PC-3 (cell line): ENCODE measurements at regions not wholly inside any gene's neighbourhood (a gene's known extent, or its start where the extent isn't known, plus 50 kb on each side); places are given as distances from the start of the nearest gene placed in this dataset.

Source experiments
- ATAC-seq: fragments of 200-7000 bp; cut with Tn5 transposase; 2 replicates; pipeline ENCODE4 v1.9.1; 2020; ENCODE audit warnings: mild to moderate bottlenecking, moderate library complexity
- BruUV-seq: library from RNA; stranded (reverse); fragments of 400-500 nt; replicated peaks from 2 replicates; lab custom pipeline; 2021; lab: Mats Ljungman, UMichigan
- CTCF ChIA-PET: fragments of 300-600 bp; sonication (Branson Sonifier 250); formaldehyde crosslinking; loops from one replicate; lab custom pipeline; 2022; ENCODE audit warnings: antibody characterized with exemption; lab: Charles Lee
- POLR2A ChIA-PET: fragments of 300-600 bp; sonication (Branson Sonifier 250); formaldehyde crosslinking; loops from one replicate; lab custom pipeline; 2022; ENCODE audit warnings: antibody characterized with exemption; ENCODE audit not compliant: unreplicated experiment; lab: Charles Lee
- DNase-seq: peaks from one replicate; pipeline ENCODE4 v3.0.0-alpha.2; 2015
- H2AFZ ChIP-seq: fragments of 300-600 bp; sonication (generic); 2 replicates; pipeline ENCODE4 v1.6.0; 2016; ENCODE audit warnings: antibody characterized with exemption, low read length
- H3F3A ChIP-seq: fragments of 300-600 bp; sonication (generic); one replicate; pipeline ENCODE4 v1.6.0; 2017; ENCODE audit warnings: antibody characterized with exemption, low read length, control low read depth, mild to moderate bottlenecking; ENCODE audit not compliant: unreplicated experiment
- H3K27ac ChIP-seq: fragments of 300-600 bp; sonication (generic); 2 replicates; pipeline ENCODE4 v1.5.1; 2016; ENCODE audit warnings: mild to moderate bottlenecking, low read length
- H3K27me3 ChIP-seq: fragments of 300-600 bp; sonication (generic); 2 replicates; pipeline ENCODE4 v1.6.1; 2016; ENCODE audit warnings: low read length, mixed read lengths
- H3K36me3 ChIP-seq: fragments of 300-600 bp; sonication (generic); 2 replicates; pipeline ENCODE4 v1.6.1; 2016; ENCODE audit warnings: low read depth, mixed run types, low read length, mixed read lengths
- H3K4me1 ChIP-seq: fragments of 300-600 bp; sonication (generic); 2 replicates; pipeline ENCODE4 v1.5.1; 2016; ENCODE audit warnings: low read length; ENCODE audit not compliant: insufficient read depth
- H3K4me2 ChIP-seq: fragments of 300-600 bp; sonication (generic); 2 replicates; pipeline ENCODE4 v1.6.0; 2016; ENCODE audit warnings: low read length
- H3K4me3 ChIP-seq: fragments of 300-600 bp; sonication (generic); 2 replicates; pipeline ENCODE4 v1.5.1; 2016; ENCODE audit warnings: mild to moderate bottlenecking, low read length, mixed read lengths
- H3K79me2 ChIP-seq: fragments of 300-600 bp; sonication (generic); 2 replicates; pipeline ENCODE4 v1.6.1; 2017; ENCODE audit warnings: low read length, mixed read lengths
- H3K9ac ChIP-seq: fragments of 300-600 bp; sonication (generic); 2 replicates; pipeline ENCODE4 v1.6.0; 2016; ENCODE audit warnings: mild to moderate bottlenecking, low read length
- H3K9me2 ChIP-seq: fragments of 300-600 bp; sonication (generic); replicated peaks from 2 replicates; pipeline ENCODE4 v1.6.1; 2016; ENCODE audit warnings: mixed run types, low read length, mixed read lengths
- H3K9me3 ChIP-seq: fragments of 300-600 bp; sonication (generic); 2 replicates; pipeline ENCODE4 v1.6.1; 2016; ENCODE audit warnings: low read length, mixed read lengths
- H4K20me1 ChIP-seq: fragments of 300-600 bp; sonication (generic); 2 replicates; pipeline ENCODE4 v1.6.1; 2016; ENCODE audit warnings: low read length, mixed read lengths
- EZH2 ChIP-seq: fragments of 300-600 bp; sonication (generic); IDR thresholded peaks from one replicate; pipeline ENCODE4 v1.6.1; 2017; ENCODE audit warnings: antibody characterized with exemption, mild to moderate bottlenecking, low read length; ENCODE audit not compliant: unreplicated experiment
- EZH2phosphoT487 ChIP-seq: fragments of 300-600 bp; sonication (generic); IDR thresholded peaks from 2 replicates; pipeline ENCODE4 v1.6.1; 2018; ENCODE audit warnings: mild to moderate bottlenecking, antibody characterized with exemption, low read length, borderline replicate concordance
- intact Hi-C: fragments of 100-400 bp; cut with micrococcal nuclease; formaldehyde crosslinking; loops from 2 replicates; pipeline ENCODE4 v1.9.0; 2023
- TF ChIP-seq, protein P1 (sequence below): fragments of 300-600 bp; sonication (generic); conservative IDR thresholded peaks from 2 replicates; pipeline ENCODE4 v1.5.1; 2017; ENCODE audit warnings: antibody characterized with exemption, low read depth, mild to moderate bottlenecking, low read length

DNA sequence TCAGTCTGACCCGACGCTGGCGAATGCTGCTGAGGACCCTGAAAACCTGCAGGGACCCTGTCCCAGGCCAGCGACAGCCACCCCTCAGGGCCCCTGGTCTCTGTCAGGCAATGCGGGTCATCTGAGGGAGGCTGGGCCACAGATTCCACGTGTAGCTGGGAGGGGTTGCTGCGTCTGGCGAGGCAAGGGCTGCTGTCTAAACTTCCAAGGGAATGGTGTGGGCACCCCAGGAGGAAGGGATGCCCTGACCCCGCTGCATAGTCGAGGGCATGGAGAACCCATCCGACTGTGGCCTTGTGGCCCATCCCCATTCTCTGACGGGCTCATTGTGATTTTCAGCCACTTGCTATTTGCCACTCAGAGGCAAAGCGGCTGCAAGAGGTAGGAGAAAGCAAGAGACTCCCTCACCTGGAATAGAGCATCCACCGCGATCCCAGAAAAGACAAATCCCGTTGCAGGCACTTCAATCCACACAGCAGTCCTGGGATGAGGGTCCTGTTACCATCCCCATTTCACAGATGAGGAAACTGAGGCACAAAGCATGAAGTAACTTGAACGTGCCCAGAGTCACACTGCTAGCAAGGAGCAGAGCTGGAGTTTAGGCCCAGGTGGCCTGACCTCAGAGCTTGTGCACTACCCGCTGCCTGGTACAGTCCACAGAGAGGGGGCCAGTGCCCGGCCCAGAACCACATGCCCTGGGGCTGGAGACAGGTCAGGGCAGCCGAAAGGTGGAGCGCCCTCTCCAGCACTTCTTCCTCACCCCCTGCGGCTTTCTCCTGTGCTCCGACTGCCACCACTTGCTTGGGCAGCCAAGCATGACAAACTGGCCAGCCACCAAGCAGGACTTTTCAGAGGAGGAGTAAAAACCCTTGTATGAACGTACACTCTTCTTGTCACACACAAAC lies 163.8 kb upstream of the KLF14 start:
- Histone ChIP-seq H3K36me3 (peaks cover 66% of the 10 kb centered on the region), H3K27me3 (no peaks in the 10 kb centered on the region), H4K20me1 (peaks cover 36% of the 10 kb centered on the region), H3K9me3 (no peaks in the 10 kb centered on the region), H2AFZ (no peak overlapping the region), H3K4me2 (0 out of 2 replicates have a peak overlapping the region, but pooled peaks have one; percentile 5), H3K9ac (peak overlapping the region; percentile 14; the same call in 1 of the 2 replicates), H3K27ac (peak overlapping the region; percentile 92), H3K9me2 (no peaks in the 10 kb centered on the region), H3K4me3 (no peak overlapping the region), H3K79me2 (peaks cover 99% of the 10 kb centered on the region), H3F3A (peaks cover 51% of the 10 kb centered on the region), H3K4me1 (peaks cover 97% of the 10 kb centered on the region)
- BruUV-seq, result no TSS peak
- no peak for TF ChIP-seq EZH2
- TF ChIP-seq EZH2phosphoT487, result no peak
- TF ChIP-seq, protein P1, sequence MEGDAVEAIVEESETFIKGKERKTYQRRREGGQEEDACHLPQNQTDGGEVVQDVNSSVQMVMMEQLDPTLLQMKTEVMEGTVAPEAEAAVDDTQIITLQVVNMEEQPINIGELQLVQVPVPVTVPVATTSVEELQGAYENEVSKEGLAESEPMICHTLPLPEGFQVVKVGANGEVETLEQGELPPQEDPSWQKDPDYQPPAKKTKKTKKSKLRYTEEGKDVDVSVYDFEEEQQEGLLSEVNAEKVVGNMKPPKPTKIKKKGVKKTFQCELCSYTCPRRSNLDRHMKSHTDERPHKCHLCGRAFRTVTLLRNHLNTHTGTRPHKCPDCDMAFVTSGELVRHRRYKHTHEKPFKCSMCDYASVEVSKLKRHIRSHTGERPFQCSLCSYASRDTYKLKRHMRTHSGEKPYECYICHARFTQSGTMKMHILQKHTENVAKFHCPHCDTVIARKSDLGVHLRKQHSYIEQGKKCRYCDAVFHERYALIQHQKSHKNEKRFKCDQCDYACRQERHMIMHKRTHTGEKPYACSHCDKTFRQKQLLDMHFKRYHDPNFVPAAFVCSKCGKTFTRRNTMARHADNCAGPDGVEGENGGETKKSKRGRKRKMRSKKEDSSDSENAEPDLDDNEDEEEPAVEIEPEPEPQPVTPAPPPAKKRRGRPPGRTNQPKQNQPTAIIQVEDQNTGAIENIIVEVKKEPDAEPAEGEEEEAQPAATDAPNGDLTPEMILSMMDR, result no peak
- DNase-seq (peak; percentile 35), ATAC-seq (peak; percentile 1)
- intact Hi-C loops, result loop anchor here (2.0 kb wide), 3 partner anchors 41 to 143 kb away; no protein-coding TSS in a partner anchor
- ChIA-PET CTCF (interaction anchor here (0.6 to 1.4 kb wide), 8 partner anchors 10 to 142 kb away, joined by 3 to 14 read pairs (median 5); no protein-coding TSS in a partner anchor), POLR2A (interaction anchor here (0.6 to 0.7 kb wide), 2 partner anchors 16 to 341 kb away, joined by 3 to 4 read pairs; no protein-coding TSS in a partner anchor)

DNA sequence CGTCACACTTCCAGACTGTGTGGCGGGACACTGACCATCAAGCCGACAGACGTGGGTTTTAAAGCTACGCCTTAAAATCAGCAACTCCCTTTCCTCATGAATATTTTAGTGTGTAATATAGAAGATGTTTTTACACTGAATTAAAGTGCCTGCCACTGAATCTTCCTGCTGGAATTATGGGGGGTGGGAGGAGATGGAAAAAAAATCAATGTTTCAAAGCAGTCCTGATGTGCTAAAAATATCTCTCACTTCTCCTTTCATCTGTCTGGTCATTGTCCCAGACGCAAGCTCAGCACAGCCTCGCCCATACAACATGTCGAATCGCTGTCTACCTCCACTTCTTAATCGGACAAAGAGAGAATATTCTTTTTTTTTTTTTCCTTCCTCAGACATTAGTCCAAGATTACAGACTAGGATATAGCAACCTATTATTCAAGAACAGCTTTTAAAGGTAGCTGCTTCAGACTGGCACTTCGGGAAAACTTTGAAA lies 165.1 kb upstream of the KLF14 start:
- DNase-seq (peak; percentile 14), ATAC-seq (no peak)
- no TSS peak for BruUV-seq
- Histone ChIP-seq H4K20me1 (peaks cover 35% of the 10 kb centered on the region), H3K9me3 (no peaks in the 10 kb centered on the region), H3K4me3 (no peak overlapping the region), H3K27ac (peak overlapping the region; percentile 92), H3K9ac (no peak overlapping the region), H3K27me3 (no peaks in the 10 kb centered on the region), H3K4me1 (peaks cover 97% of the 10 kb centered on the region), H3F3A (peaks cover 63% of the 10 kb centered on the region), H3K36me3 (peaks cover 69% of the 10 kb centered on the region), H3K9me2 (no peaks in the 10 kb centered on the region), H2AFZ (no peak overlapping the region), H3K4me2 (peak overlapping the region; percentile 71; the same call in 1 of the 2 replicates), H3K79me2 (peaks cover 99% of the 10 kb centered on the region)
- POLR2A ChIA-PET, result interaction anchor here (0.8 kb wide), 1 partner anchor 40 kb away, joined by 4 read pairs; no protein-coding TSS in a partner anchor
- CTCF ChIA-PET, result no interaction called here
- intact Hi-C loops, result no loop called here
- TF ChIP-seq EZH2, result no peak
- TF ChIP-seq EZH2phosphoT487, result no peak
- TF ChIP-seq, protein P1, result no peak
